GM21576 (cell line): ENCODE measurements at regions not wholly inside any gene's neighbourhood (a gene's known extent, or its start where the extent isn't known, plus 50 kb on each side); places are given as distances from the start of the nearest gene placed in this dataset.
"Not testable (repeated sequence)": the region's sequence is repeated elsewhere in the genome, so short reads cannot be mapped to it uniquely, and the experiment has no call there.

Experiments used
- ATAC-seq: cut with Tn5 transposase; IDR thresholded peaks from one replicate; pipeline ENCODE4 v1.9.1; 2021; ENCODE audit warnings: mild to moderate bottlenecking, moderate library complexity; ENCODE audit not compliant: unreplicated experiment

- no peak for ATAC-seq
These were observed 52.5 kb upstream of the FOXN3 start for GRCh38 chr14:89469210-89470198.

- ATAC-seq, result no peak
These were observed 51.5 kb upstream of the FOXN3 start for GRCh38 chr14:89468566-89468965.

- ATAC-seq, result not testable (repeated sequence)
These were observed 51.0 kb upstream of the FOXN3 start for GRCh38 chr14:89468030-89468429.

GRCh38 chr14:89466944-89467343 lies 49.9 kb upstream of the FOXN3 start:
- no peak for ATAC-seq
